ENCODE measurements at regions not wholly inside any gene's neighbourhood (a gene's known extent, or its start where the extent isn't known, plus 50 kb on each side); places are given as distances from the start of the nearest gene placed in this dataset.

GRCh38 chr20:12414446-12415274, 497.0 kb downstream of the BTBD3 start:
- H3K4me3 ChIP-seq (ENCODE audit: low read length) = no peak overlapping the region
- H3K9ac ChIP-seq (ENCODE audit: low read length) = no peak overlapping the region
- H3K36me3 ChIP-seq (ENCODE audit: control insufficient read depth, insufficient read depth, low read length, severe bottlenecking) = no peaks in the 10 kb centered on the region
- no peaks in the 10 kb centered on the region for H3K4me1 ChIP-seq (ENCODE audit: control insufficient read depth, insufficient read depth, low read length)
- peaks cover 2% of the 10 kb centered on the region for H3K9me3 ChIP-seq (ENCODE audit: control insufficient read depth, low read length)
- H3K27me3 ChIP-seq (replicated peaks; ENCODE audit: control insufficient read depth, insufficient read depth, low read length) = no peaks in the 10 kb centered on the region
- DNase-seq (ENCODE audit: low read depth) = peak; percentile 1

GRCh38 chr20:12416281-12416680, 498.6 kb downstream of the BTBD3 start:
- H3K9me3 ChIP-seq (ENCODE audit: control insufficient read depth, low read length) = peaks cover 2% of the 10 kb centered on the region
- no peaks in the 10 kb centered on the region for H3K27me3 ChIP-seq (replicated peaks; ENCODE audit: control insufficient read depth, insufficient read depth, low read length)
- H3K36me3 ChIP-seq (ENCODE audit: control insufficient read depth, insufficient read depth, low read length, severe bottlenecking) = no peaks in the 10 kb centered on the region
- H3K9ac ChIP-seq (ENCODE audit: low read length) = no peak overlapping the region
- H3K4me1 ChIP-seq (ENCODE audit: control insufficient read depth, insufficient read depth, low read length) = no peaks in the 10 kb centered on the region
- no peak for DNase-seq (ENCODE audit: low read depth)
- no peak overlapping the region for H3K4me3 ChIP-seq (ENCODE audit: low read length)

DNA sequence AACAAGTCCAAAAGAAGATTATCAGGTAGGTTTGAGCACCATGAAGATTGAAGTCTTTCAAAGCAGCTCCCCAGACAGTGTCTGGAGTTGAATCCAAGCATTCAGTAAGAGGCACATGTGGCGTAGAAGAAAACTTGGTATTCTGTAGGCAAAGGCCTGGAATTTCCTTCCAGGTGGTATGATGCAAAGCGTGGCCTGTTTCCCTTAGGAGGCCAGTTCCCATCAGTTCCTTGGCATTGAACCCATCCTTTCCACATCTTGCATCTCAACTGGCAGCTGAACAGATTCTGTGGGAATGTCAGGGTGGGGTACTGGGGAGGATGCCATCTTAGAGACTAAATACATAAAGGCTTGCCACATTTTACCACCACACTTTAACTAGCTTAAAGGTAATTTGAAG, 516.0 kb downstream of the BTBD3 start:
- no peaks in the 10 kb centered on the region for H3K9me3 ChIP-seq (ENCODE audit: control insufficient read depth, low read length)
- DNase-seq (ENCODE audit: low read depth) = no peak
- H3K4me1 ChIP-seq (ENCODE audit: control insufficient read depth, insufficient read depth, low read length) = no peaks in the 10 kb centered on the region
- H3K9ac ChIP-seq (ENCODE audit: low read length) = no peak overlapping the region
- no peak overlapping the region for H3K4me3 ChIP-seq (ENCODE audit: low read length)
- no peaks in the 10 kb centered on the region for H3K36me3 ChIP-seq (ENCODE audit: control insufficient read depth, insufficient read depth, low read length, severe bottlenecking)
- H3K27me3 ChIP-seq (replicated peaks; ENCODE audit: control insufficient read depth, insufficient read depth, low read length) = no peaks in the 10 kb centered on the region

DNA sequence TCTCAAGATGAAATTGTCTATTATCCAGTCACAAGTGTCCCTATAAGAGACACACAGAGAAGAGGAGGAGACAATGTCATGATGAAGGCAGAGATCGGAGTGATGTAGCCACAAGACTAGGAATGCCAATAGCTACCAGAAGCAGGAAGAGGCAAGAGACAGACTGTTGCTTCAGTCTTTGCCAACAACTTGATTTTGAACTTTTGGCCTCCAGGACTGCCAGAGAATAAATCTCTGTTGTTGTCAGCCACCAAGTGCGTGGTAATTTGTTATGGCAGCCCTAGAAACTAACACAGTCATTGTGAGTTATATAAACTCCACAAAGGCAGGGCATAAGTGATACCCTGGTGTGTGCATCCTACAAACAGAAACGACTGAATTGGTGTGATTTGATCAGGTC, 517.0 kb downstream of the BTBD3 start:
- no peak for DNase-seq (ENCODE audit: low read depth)
- no peaks in the 10 kb centered on the region for H3K4me1 ChIP-seq (ENCODE audit: control insufficient read depth, insufficient read depth, low read length)

GRCh38 chr20:12435268-12435667, 517.6 kb downstream of the BTBD3 start:
- no peaks in the 10 kb centered on the region for H3K4me1 ChIP-seq (ENCODE audit: control insufficient read depth, insufficient read depth, low read length)
- H3K27me3 ChIP-seq (replicated peaks; ENCODE audit: control insufficient read depth, insufficient read depth, low read length) = no peaks in the 10 kb centered on the region
- H3K9ac ChIP-seq (ENCODE audit: low read length) = no peak overlapping the region
- no peaks in the 10 kb centered on the region for H3K9me3 ChIP-seq (ENCODE audit: control insufficient read depth, low read length)
- no peak overlapping the region for H3K4me3 ChIP-seq (ENCODE audit: low read length)
- DNase-seq (ENCODE audit: low read depth) = peak; percentile 4
- no peaks in the 10 kb centered on the region for H3K36me3 ChIP-seq (ENCODE audit: control insufficient read depth, insufficient read depth, low read length, severe bottlenecking)

More for the DNA sequence above, 517.0 kb downstream of the BTBD3 start:
- Histone ChIP-seq H3K9ac (ENCODE audit: low read length) (no peak overlapping the region), H3K4me3 (ENCODE audit: low read length) (no peak overlapping the region), H3K36me3 (ENCODE audit: control insufficient read depth, insufficient read depth, low read length, severe bottlenecking) (no peaks in the 10 kb centered on the region), H3K9me3 (ENCODE audit: control insufficient read depth, low read length) (no peaks in the 10 kb centered on the region), H3K27me3 (replicated peaks; ENCODE audit: control insufficient read depth, insufficient read depth, low read length) (no peaks in the 10 kb centered on the region)

GRCh38 chr20:12453711-12454110, 536.0 kb downstream of the BTBD3 start:
- no peaks in the 10 kb centered on the region for H3K36me3 ChIP-seq (ENCODE audit: control insufficient read depth, insufficient read depth, low read length, severe bottlenecking)
- no peak overlapping the region for H3K9ac ChIP-seq (ENCODE audit: low read length)
- no peaks in the 10 kb centered on the region for H3K9me3 ChIP-seq (ENCODE audit: control insufficient read depth, low read length)
- no peak for DNase-seq (ENCODE audit: low read depth)
- no peak overlapping the region for H3K4me3 ChIP-seq (ENCODE audit: low read length)
- no peaks in the 10 kb centered on the region for H3K27me3 ChIP-seq (replicated peaks; ENCODE audit: control insufficient read depth, insufficient read depth, low read length)
- no peaks in the 10 kb centered on the region for H3K4me1 ChIP-seq (ENCODE audit: control insufficient read depth, insufficient read depth, low read length)

- Histone ChIP-seq H3K4me1 (ENCODE audit: control insufficient read depth, insufficient read depth, low read length) (no peaks in the 10 kb centered on the region), H3K9ac (ENCODE audit: low read length) (no peak overlapping the region), H3K27me3 (replicated peaks; ENCODE audit: control insufficient read depth, insufficient read depth, low read length) (no peaks in the 10 kb centered on the region), H3K9me3 (ENCODE audit: control insufficient read depth, low read length) (no peaks in the 10 kb centered on the region), H3K36me3 (ENCODE audit: control insufficient read depth, insufficient read depth, low read length, severe bottlenecking) (no peaks in the 10 kb centered on the region), H3K4me3 (ENCODE audit: low read length) (no peak overlapping the region)
- DNase-seq (ENCODE audit: low read depth) = no peak
Observed at GRCh38 chr20:12455148-12455547, 537.5 kb downstream of the BTBD3 start.

GRCh38 chr20:12458241-12458640, 540.5 kb downstream of the BTBD3 start:
- no peaks in the 10 kb centered on the region for H3K36me3 ChIP-seq (ENCODE audit: control insufficient read depth, insufficient read depth, low read length, severe bottlenecking)
- no peaks in the 10 kb centered on the region for H3K9me3 ChIP-seq (ENCODE audit: control insufficient read depth, low read length)
- H3K9ac ChIP-seq (ENCODE audit: low read length) = no peak overlapping the region
- no peak for DNase-seq (ENCODE audit: low read depth)
- H3K27me3 ChIP-seq (replicated peaks; ENCODE audit: control insufficient read depth, insufficient read depth, low read length) = no peaks in the 10 kb centered on the region
- no peak overlapping the region for H3K4me3 ChIP-seq (ENCODE audit: low read length)
- H3K4me1 ChIP-seq (ENCODE audit: control insufficient read depth, insufficient read depth, low read length) = no peaks in the 10 kb centered on the region

DNA sequence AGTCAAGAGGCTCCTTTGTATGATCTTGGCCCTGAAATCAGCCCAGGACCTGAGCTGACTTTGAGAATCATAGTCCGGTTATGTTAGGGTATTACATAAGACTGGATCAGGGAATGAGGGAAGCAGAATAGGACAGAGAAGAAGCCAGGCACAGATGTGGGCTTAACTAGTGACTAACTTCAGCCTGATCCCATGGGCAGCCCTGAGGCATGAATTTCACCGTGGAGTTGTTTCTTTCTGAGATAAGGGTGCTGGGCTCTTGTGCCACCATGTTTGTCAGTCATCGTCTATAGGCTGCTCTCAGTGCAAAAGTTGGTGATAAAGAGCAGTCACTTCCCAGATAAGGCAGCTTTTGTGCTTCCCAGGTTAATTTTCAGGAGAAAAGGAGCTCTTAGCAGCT, 544.7 kb upstream of the SPTLC3 start:
- no peaks in the 10 kb centered on the region for H3K4me1 ChIP-seq (ENCODE audit: control insufficient read depth, insufficient read depth, low read length)
- H3K36me3 ChIP-seq (ENCODE audit: control insufficient read depth, insufficient read depth, low read length, severe bottlenecking) = no peaks in the 10 kb centered on the region
- no peak overlapping the region for H3K4me3 ChIP-seq (ENCODE audit: low read length)
- DNase-seq (ENCODE audit: low read depth) = no peak
- no peaks in the 10 kb centered on the region for H3K27me3 ChIP-seq (replicated peaks; ENCODE audit: control insufficient read depth, insufficient read depth, low read length)
- no peak overlapping the region for H3K9ac ChIP-seq (ENCODE audit: low read length)
- peaks cover 6% of the 10 kb centered on the region for H3K9me3 ChIP-seq (ENCODE audit: control insufficient read depth, low read length)

GRCh38 chr20:12466915-12467314, 541.9 kb upstream of the SPTLC3 start:
- Histone ChIP-seq H3K36me3 (ENCODE audit: control insufficient read depth, insufficient read depth, low read length, severe bottlenecking) (no peaks in the 10 kb centered on the region), H3K9me3 (ENCODE audit: control insufficient read depth, low read length) (peaks cover 6% of the 10 kb centered on the region), H3K4me1 (ENCODE audit: control insufficient read depth, insufficient read depth, low read length) (no peaks in the 10 kb centered on the region), H3K9ac (ENCODE audit: low read length) (no peak overlapping the region), H3K27me3 (replicated peaks; ENCODE audit: control insufficient read depth, insufficient read depth, low read length) (no peaks in the 10 kb centered on the region), H3K4me3 (ENCODE audit: low read length) (no peak overlapping the region)
- no peak for DNase-seq (ENCODE audit: low read depth)

- no peak for DNase-seq (ENCODE audit: low read depth)
- Histone ChIP-seq H3K9ac (ENCODE audit: low read length) (no peak overlapping the region), H3K27me3 (replicated peaks; ENCODE audit: control insufficient read depth, insufficient read depth, low read length) (no peaks in the 10 kb centered on the region), H3K4me1 (ENCODE audit: control insufficient read depth, insufficient read depth, low read length) (no peaks in the 10 kb centered on the region), H3K36me3 (ENCODE audit: control insufficient read depth, insufficient read depth, low read length, severe bottlenecking) (no peaks in the 10 kb centered on the region), H3K4me3 (ENCODE audit: low read length) (no peak overlapping the region), H3K9me3 (ENCODE audit: control insufficient read depth, low read length) (peaks cover 6% of the 10 kb centered on the region)
Observed at GRCh38 chr20:12467758-12468157, 541.0 kb upstream of the SPTLC3 start.

GRCh38 chr20:12482661-12483060, 526.1 kb upstream of the SPTLC3 start:
- Histone ChIP-seq H3K9me3 (ENCODE audit: control insufficient read depth, low read length) (no peaks in the 10 kb centered on the region), H3K4me3 (ENCODE audit: low read length) (no peak overlapping the region), H3K4me1 (ENCODE audit: control insufficient read depth, insufficient read depth, low read length) (no peaks in the 10 kb centered on the region), H3K9ac (ENCODE audit: low read length) (no peak overlapping the region), H3K36me3 (ENCODE audit: control insufficient read depth, insufficient read depth, low read length, severe bottlenecking) (no peaks in the 10 kb centered on the region), H3K27me3 (replicated peaks; ENCODE audit: control insufficient read depth, insufficient read depth, low read length) (no peaks in the 10 kb centered on the region)
- no peak for DNase-seq (ENCODE audit: low read depth)

Measured in adipocyte (in vitro differentiated cells).